Testis (tissue), 2 donors: ENCODE measurements at regions not wholly inside any gene's neighbourhood (a gene's known extent, or its start where the extent isn't known, plus 50 kb on each side); places are given as distances from the start of the nearest gene placed in this dataset.

Experiments used
- DNase-seq: peaks from one replicate; pipeline ENCODE4 v3.0.0-alpha.2; 2019
- H3K27ac ChIP-seq, 2 donors: fragments of 200-600 bp; sonication (generic); one replicate each; pipeline ENCODE4 v1.5.1; 2019
- H3K27me3 ChIP-seq: fragments of 200-600 bp; sonication (generic); one replicate; pipeline ENCODE4 v1.5.1; 2019
- H3K36me3 ChIP-seq: fragments of 200-600 bp; sonication (generic); one replicate; pipeline ENCODE4 v1.5.1; 2017; ENCODE audit warnings: low read depth; ENCODE audit errors: missing control alignments
- H3K4me1 ChIP-seq: fragments of 200-600 bp; sonication (generic); one replicate; pipeline ENCODE4 v1.5.1; 2019
- H3K4me3 ChIP-seq, 2 donors: fragments of 200-600 bp; sonication (generic); one replicate each; pipeline ENCODE4 v1.5.1; 2017 to 2019
- H3K9me3 ChIP-seq: fragments of 200-600 bp; sonication (generic); one replicate; pipeline ENCODE4 v1.5.1; 2017
- CTCF ChIP-seq, 3 experiments: fragments of 450-650 bp in 2 of 3; fragments of 200-600 bp in 1 of 3; sonication (generic) in 1 of 3; IDR thresholded peaks; one replicate each; pipeline ENCODE4 v1.5.1; 2016 to 2019; ENCODE audit warnings: antibody characterized with exemption in 3 of 3, mild to moderate bottlenecking in 2 of 3, moderate library complexity in 1 of 3
- POLR2A ChIP-seq: fragments of 450-650 bp; IDR thresholded peaks from one replicate; pipeline ENCODE4 v1.6.1; 2017; ENCODE audit warnings: antibody characterized with exemption, mild to moderate bottlenecking, moderate library complexity
- WGBS, 2 donors: methylation state at CpG; one replicate each; pipeline ENCODE4 v1.1.5; 2018; 5-methylcytosine and 5-hydroxymethylcytosine counted together
- intact Hi-C: fragments of 100-400 bp; cut with DNase I; formaldehyde crosslinking; loops from one replicate; pipeline ENCODE4 v1.15.1; 2023; ENCODE audit warnings: low total_unique reads

- no peak for DNase-seq
- Histone ChIP-seq H3K9me3 (no peaks in the 10 kb centered on the region), H3K4me3 (no peak overlapping the region), H3K27me3 (no peaks in the 10 kb centered on the region), H3K4me1 (no peaks in the 10 kb centered on the region), H3K27ac (no peak overlapping the region), H3K36me3 (no peaks in the 10 kb centered on the region)
- 85 to 91% methylated on average over 4 of the region's 4 CpGs for WGBS, 2 donors
- intact Hi-C loops: no loop called here
- TF ChIP-seq CTCF (IDR thresholded peaks at IDR 0.05) (no peak), POLR2A (no peak)
These were observed 1915.1 kb downstream of the MAT2B start for GRCh38 chr5:165420493-165420892.

GRCh38 chr5:165423697-165424299 lies 1918.4 kb downstream of the MAT2B start:
- DNase-seq: no peak
- H3K4me3 ChIP-seq: no peak overlapping the region
- H3K36me3 ChIP-seq: no peaks in the 10 kb centered on the region
- 82 to 88% methylated on average over 10 of the region's 10 CpGs for WGBS, 2 donors
- no peak for TF ChIP-seq POLR2A
- no peak for TF ChIP-seq CTCF (IDR thresholded peaks at IDR 0.05)
- H3K27me3 ChIP-seq: no peaks in the 10 kb centered on the region
- no peaks in the 10 kb centered on the region for H3K4me1 ChIP-seq
- H3K9me3 ChIP-seq: no peaks in the 10 kb centered on the region
- H3K27ac ChIP-seq: no peak overlapping the region
- intact Hi-C loops: no loop called here

GRCh38 chr5:165425594-165425993 lies 1920.2 kb downstream of the MAT2B start:
- DNase-seq: no peak
- no peaks in the 10 kb centered on the region for H3K36me3 ChIP-seq
- no peaks in the 10 kb centered on the region for H3K27me3 ChIP-seq
- H3K27ac ChIP-seq: no peak overlapping the region
- TF ChIP-seq POLR2A: no peak
- no peak for TF ChIP-seq CTCF (IDR thresholded peaks at IDR 0.05)
- no peaks in the 10 kb centered on the region for H3K4me1 ChIP-seq
- 79 to 90% methylated on average over 4 of the region's 4 CpGs for WGBS, 2 donors
- intact Hi-C loops: no loop called here
- H3K4me3 ChIP-seq: no peak overlapping the region
- H3K9me3 ChIP-seq: no peaks in the 10 kb centered on the region

- 77 to 82% methylated on average over 1 of the region's 1 CpG for WGBS, 2 donors
- no peak for DNase-seq
- intact Hi-C loops: no loop called here
- Histone ChIP-seq H3K27me3 (no peaks in the 10 kb centered on the region), H3K9me3 (no peaks in the 10 kb centered on the region), H3K27ac (no peak overlapping the region), H3K4me3 (no peak overlapping the region), H3K36me3 (no peaks in the 10 kb centered on the region), H3K4me1 (no peaks in the 10 kb centered on the region)
- no peak for TF ChIP-seq POLR2A
- TF ChIP-seq CTCF (IDR thresholded peaks at IDR 0.05): no peak
These were observed 1943.3 kb downstream of the MAT2B start for GRCh38 chr5:165448753-165449152.

GRCh38 chr5:165457859-165458481 lies 1952.6 kb downstream of the MAT2B start:
- WGBS, 2 donors: 40 to 61% methylated on average over 5 of the region's 5 CpGs
- Histone ChIP-seq H3K27ac (no peak overlapping the region), H3K4me1 (no peaks in the 10 kb centered on the region), H3K4me3 (no peak overlapping the region), H3K27me3 (no peaks in the 10 kb centered on the region), H3K36me3 (no peaks in the 10 kb centered on the region), H3K9me3 (no peaks in the 10 kb centered on the region)
- TF ChIP-seq POLR2A (no peak), CTCF (IDR thresholded peaks at IDR 0.05) (peak in 1 of 3 experiments; percentile 25)
- peak; percentile 20 for DNase-seq
- intact Hi-C loops: no loop called here
